ENCODE measurements at regions not wholly inside any gene's neighbourhood (a gene's known extent, or its start where the extent isn't known, plus 50 kb on each side); places are given as distances from the start of the nearest gene placed in this dataset.

DNA sequence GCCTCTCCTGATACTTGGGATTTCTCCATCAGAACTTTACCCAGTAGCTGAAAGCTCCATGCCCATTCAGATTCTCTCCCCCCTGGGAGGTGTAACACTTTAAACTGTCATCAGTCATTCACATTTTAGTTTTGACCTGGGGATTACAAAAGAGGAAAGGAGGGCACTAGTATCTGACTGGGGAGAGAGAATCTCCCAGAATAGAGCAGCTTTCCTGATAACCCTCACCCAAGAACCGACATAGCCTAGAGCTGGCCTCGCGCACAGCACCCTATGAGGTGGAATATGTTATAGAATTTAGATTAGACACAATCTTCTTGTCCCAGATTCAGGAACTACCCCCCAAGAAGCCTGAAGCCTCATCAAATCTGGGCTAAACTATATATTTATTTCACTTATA is 950.2 kb upstream of the TENM3 start:
- Histone ChIP-seq H3K9ac (ENCODE audit: low read length) (no peak overlapping the region), H3K36me3 (ENCODE audit: control insufficient read depth, insufficient read depth, low read length) (no peaks in the 10 kb centered on the region), H3K27me3 (ENCODE audit: control insufficient read depth, insufficient read depth, low read length) (no peaks in the 10 kb centered on the region), H3K27ac (ENCODE audit: low read depth, low read length) (no peak overlapping the region), H3K4me3 (ENCODE audit: low read length) (no peak overlapping the region), H3K4me1 (ENCODE audit: control insufficient read depth, insufficient read depth, low read length) (no peaks in the 10 kb centered on the region)

DNA sequence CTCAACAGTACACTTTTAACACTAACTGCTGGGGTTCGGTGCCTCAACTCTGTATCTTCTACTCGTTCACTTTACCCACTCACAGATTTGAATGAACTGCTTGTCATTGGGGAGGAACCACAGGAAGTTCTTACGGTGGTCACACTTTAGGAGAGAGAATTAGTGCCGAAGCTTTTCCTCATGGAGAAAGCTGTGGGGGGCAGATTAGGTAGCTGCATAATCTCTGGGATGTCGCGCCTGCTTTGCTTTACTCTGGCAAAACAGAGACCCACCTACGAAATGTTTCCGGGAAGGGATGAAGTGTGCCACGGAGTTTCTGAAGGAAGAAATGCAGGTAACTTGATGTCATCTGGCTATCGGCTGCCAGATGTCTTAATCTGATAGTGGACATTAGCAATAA is 949.7 kb upstream of the TENM3 start:
- Histone ChIP-seq H3K4me3 (ENCODE audit: low read length) (no peak overlapping the region), H3K9ac (ENCODE audit: low read length) (no peak overlapping the region), H3K36me3 (ENCODE audit: control insufficient read depth, insufficient read depth, low read length) (no peaks in the 10 kb centered on the region), H3K27ac (ENCODE audit: low read depth, low read length) (no peak overlapping the region), H3K27me3 (ENCODE audit: control insufficient read depth, insufficient read depth, low read length) (no peaks in the 10 kb centered on the region), H3K4me1 (ENCODE audit: control insufficient read depth, insufficient read depth, low read length) (no peaks in the 10 kb centered on the region)

DNA sequence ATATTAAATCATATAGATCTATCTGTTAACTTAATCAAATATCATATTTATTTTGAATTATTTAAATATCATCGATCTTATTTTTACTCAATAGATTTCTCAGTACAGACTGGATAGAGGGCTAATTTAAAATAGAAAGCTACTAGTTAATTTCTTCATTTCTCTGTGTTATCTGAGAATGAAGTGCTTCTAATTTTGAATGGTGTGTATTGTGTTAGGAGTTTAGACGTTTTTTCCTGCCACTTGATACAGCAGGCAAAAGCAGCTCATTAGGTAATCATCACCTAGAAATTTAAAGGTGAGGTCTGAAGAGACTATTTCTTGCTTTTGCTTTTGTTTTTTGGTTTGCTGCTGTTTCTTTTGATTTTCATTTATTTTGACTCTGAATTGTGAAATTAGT is 948.8 kb upstream of the TENM3 start:
- no peak overlapping the region for H3K4me3 ChIP-seq (ENCODE audit: low read length)
- H3K4me1 ChIP-seq (ENCODE audit: control insufficient read depth, insufficient read depth, low read length), result no peaks in the 10 kb centered on the region
- no peak overlapping the region for H3K27ac ChIP-seq (ENCODE audit: low read depth, low read length)
- no peak overlapping the region for H3K9ac ChIP-seq (ENCODE audit: low read length)
- no peaks in the 10 kb centered on the region for H3K36me3 ChIP-seq (ENCODE audit: control insufficient read depth, insufficient read depth, low read length)
- no peaks in the 10 kb centered on the region for H3K27me3 ChIP-seq (ENCODE audit: control insufficient read depth, insufficient read depth, low read length)

DNA sequence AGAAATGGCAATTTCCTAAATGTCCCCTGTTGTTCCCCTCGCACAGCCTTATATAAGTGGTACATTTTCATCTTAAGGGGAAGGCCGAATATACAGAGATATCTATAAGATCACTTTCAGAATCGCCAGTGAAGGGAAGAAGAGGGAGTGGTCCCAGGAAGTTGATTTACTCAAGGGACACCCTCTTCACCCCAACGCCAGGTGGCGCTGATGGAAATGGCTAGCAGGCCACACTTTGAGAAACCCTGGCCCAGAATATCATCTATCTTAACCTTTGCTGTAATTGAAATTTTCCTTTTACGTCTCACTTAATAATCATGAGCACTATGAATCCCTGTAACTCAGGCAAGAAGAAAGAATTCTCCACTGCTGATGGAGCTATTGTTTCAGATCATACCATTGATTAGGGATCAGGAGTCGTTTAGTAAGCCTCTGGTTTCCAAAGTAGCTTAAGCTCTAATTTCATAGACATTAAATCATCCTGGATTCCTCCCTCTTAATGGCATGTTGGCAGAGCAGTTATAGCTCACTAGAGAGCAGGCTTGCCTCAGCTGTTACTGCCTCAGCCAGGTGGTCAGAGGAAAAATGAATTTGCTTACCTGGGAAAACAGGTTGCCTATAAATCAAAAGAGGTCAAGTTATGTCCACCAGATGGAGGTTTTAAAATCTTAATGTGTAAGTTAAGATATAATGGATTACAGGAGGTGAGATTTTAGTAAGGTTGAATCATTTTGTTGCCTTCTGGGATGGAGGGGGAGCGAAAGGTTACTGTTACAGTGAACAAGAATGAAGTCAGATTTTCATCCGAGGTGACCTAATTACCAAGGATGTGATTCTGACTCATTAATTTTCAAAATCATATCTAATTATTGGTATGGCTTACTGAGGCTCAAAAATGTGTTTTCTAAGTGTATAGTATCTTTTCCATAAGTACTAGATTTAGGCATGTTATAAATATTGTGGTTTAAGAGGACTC is 941.2 kb upstream of the TENM3 start:
- Histone ChIP-seq H3K36me3 (ENCODE audit: control insufficient read depth, insufficient read depth, low read length) (no peaks in the 10 kb centered on the region), H3K9ac (ENCODE audit: low read length) (no peak overlapping the region), H3K4me1 (ENCODE audit: control insufficient read depth, insufficient read depth, low read length) (no peaks in the 10 kb centered on the region), H3K27me3 (ENCODE audit: control insufficient read depth, insufficient read depth, low read length) (no peaks in the 10 kb centered on the region), H3K4me3 (ENCODE audit: low read length) (no peak overlapping the region), H3K27ac (ENCODE audit: low read depth, low read length) (no peak overlapping the region)

DNA sequence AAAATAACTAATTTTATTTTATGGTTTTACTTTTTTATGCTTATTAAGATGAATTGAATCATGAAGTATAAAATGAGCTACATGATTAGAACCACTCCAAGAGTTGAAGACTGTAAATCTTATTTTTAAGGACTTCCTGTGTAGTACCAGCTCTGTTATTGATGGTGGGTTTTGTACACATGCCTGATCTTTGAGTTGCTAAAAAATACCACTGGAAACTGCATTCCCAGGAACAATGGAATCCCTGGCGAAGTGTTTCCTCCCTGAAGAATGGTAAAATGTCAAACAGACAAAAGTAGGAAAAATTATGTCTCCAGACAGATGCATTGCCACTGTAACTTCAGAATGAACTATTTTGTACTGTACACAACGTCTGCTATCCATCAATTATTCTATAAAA is 935.4 kb upstream of the TENM3 start:
- no peak overlapping the region for H3K4me3 ChIP-seq (ENCODE audit: low read length)
- H3K9ac ChIP-seq (ENCODE audit: low read length), result no peak overlapping the region
- no peaks in the 10 kb centered on the region for H3K4me1 ChIP-seq (ENCODE audit: control insufficient read depth, insufficient read depth, low read length)
- H3K27ac ChIP-seq (ENCODE audit: low read depth, low read length), result no peak overlapping the region
- no peaks in the 10 kb centered on the region for H3K27me3 ChIP-seq (ENCODE audit: control insufficient read depth, insufficient read depth, low read length)
- H3K36me3 ChIP-seq (ENCODE audit: control insufficient read depth, insufficient read depth, low read length), result no peaks in the 10 kb centered on the region

DNA sequence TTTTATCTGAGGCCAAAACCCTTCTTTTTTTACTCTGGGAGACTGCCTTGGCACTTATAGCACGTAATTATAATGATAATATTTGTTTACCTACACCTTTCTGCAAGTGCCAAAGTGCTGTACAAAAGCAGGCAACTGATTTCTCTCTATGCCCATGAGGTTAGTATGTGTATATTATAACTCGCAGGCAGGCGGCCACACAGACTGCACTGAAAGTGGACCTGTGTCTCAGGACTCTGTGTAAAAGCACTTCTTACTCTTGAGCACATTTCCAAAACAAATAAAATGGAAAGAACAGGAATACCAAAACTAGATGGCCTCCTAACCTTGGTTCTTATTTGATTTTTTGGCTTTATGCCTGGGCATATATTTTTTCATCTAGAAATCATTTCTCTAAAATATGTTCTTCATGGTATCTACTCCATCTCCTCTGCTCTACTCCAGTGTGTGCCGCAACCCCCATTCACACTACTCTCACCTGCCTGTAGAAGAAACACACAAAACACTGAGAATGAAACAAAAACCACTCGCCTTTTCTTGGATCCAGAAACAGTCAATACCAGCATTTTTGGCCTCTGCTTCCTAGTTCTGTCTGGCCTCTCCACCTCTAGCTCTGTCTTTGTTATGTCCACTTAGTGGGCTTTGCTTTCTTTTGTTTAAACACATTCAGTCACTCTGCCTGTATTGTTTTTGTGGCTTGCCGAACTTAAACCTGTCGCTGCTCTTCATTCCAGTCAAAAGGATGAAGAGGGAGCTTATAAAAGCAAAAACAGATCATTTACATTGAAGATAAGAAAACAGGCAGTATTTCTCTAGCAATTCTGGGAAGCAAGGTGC is 934.5 kb upstream of the TENM3 start:
- no peaks in the 10 kb centered on the region for H3K27me3 ChIP-seq (ENCODE audit: control insufficient read depth, insufficient read depth, low read length)
- no peaks in the 10 kb centered on the region for H3K36me3 ChIP-seq (ENCODE audit: control insufficient read depth, insufficient read depth, low read length)
- H3K27ac ChIP-seq (ENCODE audit: low read depth, low read length), result no peak overlapping the region
- H3K4me1 ChIP-seq (ENCODE audit: control insufficient read depth, insufficient read depth, low read length), result no peaks in the 10 kb centered on the region
- no peak overlapping the region for H3K4me3 ChIP-seq (ENCODE audit: low read length)
- no peak overlapping the region for H3K9ac ChIP-seq (ENCODE audit: low read length)

DNA sequence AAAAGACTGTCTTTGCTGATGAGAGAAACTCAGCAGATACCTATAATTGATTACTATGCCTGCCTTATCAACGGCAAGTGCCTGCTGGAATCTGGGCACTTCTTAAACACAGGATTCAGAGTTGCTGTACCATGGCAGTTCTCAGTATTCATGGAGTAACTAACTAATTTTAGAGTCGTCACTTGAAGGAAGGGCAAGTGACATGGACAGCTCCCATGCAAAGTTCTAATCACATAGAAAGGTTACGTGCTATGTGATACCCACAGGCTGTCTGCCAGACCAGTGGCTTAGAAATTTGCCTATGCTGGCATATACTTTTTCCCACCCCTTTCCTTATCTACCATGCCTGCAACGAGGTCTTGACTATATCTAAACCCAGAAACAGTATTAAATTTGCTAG is 931.1 kb upstream of the TENM3 start:
- Histone ChIP-seq H3K4me1 (ENCODE audit: control insufficient read depth, insufficient read depth, low read length) (no peaks in the 10 kb centered on the region), H3K27ac (ENCODE audit: low read depth, low read length) (no peak overlapping the region), H3K4me3 (ENCODE audit: low read length) (no peak overlapping the region), H3K27me3 (ENCODE audit: control insufficient read depth, insufficient read depth, low read length) (no peaks in the 10 kb centered on the region), H3K36me3 (ENCODE audit: control insufficient read depth, insufficient read depth, low read length) (no peaks in the 10 kb centered on the region), H3K9ac (ENCODE audit: low read length) (no peak overlapping the region)

DNA sequence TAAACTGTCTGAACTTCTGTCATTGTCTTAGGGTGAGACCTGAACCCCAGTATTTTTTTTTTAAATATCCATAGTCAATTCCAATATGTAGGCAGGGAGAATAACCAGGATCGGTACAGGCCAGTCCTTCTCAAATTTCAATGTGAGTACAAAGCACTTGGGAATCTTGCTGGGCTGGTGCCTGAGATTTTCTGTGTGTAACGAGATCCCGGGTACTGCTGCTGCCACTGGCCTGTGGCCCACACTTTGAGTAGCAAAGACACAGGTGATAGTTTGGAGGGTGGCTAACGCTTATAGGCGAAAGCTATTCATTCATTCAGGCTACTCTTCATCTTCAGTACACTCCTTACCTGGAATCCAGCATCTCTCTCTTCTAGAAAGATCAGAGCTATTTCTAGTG is 923.6 kb upstream of the TENM3 start:
- no peak overlapping the region for H3K9ac ChIP-seq (ENCODE audit: low read length)
- no peaks in the 10 kb centered on the region for H3K4me1 ChIP-seq (ENCODE audit: control insufficient read depth, insufficient read depth, low read length)
- no peaks in the 10 kb centered on the region for H3K27me3 ChIP-seq (ENCODE audit: control insufficient read depth, insufficient read depth, low read length)
- H3K36me3 ChIP-seq (ENCODE audit: control insufficient read depth, insufficient read depth, low read length), result no peaks in the 10 kb centered on the region
- H3K4me3 ChIP-seq (ENCODE audit: low read length), result no peak overlapping the region
- no peak overlapping the region for H3K27ac ChIP-seq (ENCODE audit: low read depth, low read length)

DNA sequence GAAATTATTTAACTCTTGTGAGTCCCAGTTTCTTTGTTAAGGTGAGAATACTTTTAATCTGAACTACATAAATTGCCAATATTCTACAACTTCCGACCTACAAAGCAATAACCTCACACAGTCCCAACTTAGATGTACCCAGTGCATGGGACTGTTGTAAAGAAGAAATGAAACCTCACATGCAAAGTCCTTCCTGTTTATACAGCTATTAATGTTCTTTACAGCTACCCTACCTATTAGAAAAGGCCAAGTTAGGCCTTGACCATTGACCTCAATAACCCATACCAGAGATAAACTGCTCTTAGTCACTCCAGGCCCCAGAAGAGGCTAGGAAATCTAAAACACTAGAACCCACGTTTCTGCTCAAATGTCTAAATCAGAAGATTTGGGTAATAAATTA is 920.1 kb upstream of the TENM3 start:
- Histone ChIP-seq H3K27me3 (ENCODE audit: control insufficient read depth, insufficient read depth, low read length) (no peaks in the 10 kb centered on the region), H3K4me1 (ENCODE audit: control insufficient read depth, insufficient read depth, low read length) (no peaks in the 10 kb centered on the region), H3K9ac (ENCODE audit: low read length) (no peak overlapping the region), H3K4me3 (ENCODE audit: low read length) (no peak overlapping the region), H3K36me3 (ENCODE audit: control insufficient read depth, insufficient read depth, low read length) (no peaks in the 10 kb centered on the region), H3K27ac (ENCODE audit: low read depth, low read length) (no peak overlapping the region)

DNA sequence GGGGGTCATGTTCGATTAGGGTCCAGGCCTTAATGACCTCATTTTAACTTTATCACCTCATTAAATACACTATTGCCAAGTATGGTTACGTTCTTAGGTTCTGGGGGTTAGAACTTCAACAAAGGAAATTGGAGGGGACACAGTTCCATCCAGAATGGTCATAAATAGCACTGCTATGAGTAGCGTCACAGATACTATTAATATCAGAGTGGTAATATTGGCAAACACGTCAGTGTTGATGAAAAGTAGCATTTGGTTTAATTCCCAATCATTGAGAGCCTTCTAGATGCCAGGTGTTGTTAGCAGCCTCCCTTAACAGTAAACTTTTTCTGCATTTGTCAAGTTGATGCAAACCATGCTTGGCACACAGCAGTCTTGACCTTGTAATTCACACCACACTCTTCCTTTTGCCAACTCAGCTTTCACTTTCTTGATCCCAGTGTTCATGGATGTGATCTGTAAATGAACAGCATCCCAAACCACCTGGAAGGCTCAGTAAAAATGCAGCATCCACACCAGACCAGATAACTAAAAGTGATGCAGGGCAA is 912.5 kb upstream of the TENM3 start:
- Histone ChIP-seq H3K9ac (ENCODE audit: low read length) (no peak overlapping the region), H3K27ac (ENCODE audit: low read depth, low read length) (no peak overlapping the region), H3K4me3 (ENCODE audit: low read length) (no peak overlapping the region), H3K4me1 (ENCODE audit: control insufficient read depth, insufficient read depth, low read length) (no peaks in the 10 kb centered on the region), H3K27me3 (ENCODE audit: control insufficient read depth, insufficient read depth, low read length) (no peaks in the 10 kb centered on the region), H3K36me3 (ENCODE audit: control insufficient read depth, insufficient read depth, low read length) (no peaks in the 10 kb centered on the region)

DNA sequence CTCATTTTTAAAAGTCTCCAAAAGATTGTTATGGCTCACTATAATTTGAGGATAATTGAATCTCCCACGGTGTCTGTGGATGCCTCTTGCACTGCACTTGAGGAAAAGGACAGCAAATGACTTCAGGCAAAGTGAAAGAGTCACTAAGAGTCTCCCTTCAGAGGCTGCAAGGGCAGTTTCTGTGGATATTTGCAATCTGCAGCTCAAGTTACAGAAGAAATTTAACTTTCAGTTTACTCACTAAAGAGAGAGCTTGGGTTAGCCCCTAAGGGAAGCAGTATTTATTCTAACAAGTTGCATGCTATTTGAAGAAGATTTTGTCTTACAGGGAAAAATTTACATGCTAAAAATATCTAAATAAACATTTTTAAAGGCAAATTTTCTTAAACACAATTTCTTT is 912.0 kb upstream of the TENM3 start:
- Histone ChIP-seq H3K36me3 (ENCODE audit: control insufficient read depth, insufficient read depth, low read length) (no peaks in the 10 kb centered on the region), H3K27me3 (ENCODE audit: control insufficient read depth, insufficient read depth, low read length) (no peaks in the 10 kb centered on the region), H3K9ac (ENCODE audit: low read length) (no peak overlapping the region), H3K4me3 (ENCODE audit: low read length) (no peak overlapping the region), H3K4me1 (ENCODE audit: control insufficient read depth, insufficient read depth, low read length) (no peaks in the 10 kb centered on the region), H3K27ac (ENCODE audit: low read depth, low read length) (no peak overlapping the region)

DNA sequence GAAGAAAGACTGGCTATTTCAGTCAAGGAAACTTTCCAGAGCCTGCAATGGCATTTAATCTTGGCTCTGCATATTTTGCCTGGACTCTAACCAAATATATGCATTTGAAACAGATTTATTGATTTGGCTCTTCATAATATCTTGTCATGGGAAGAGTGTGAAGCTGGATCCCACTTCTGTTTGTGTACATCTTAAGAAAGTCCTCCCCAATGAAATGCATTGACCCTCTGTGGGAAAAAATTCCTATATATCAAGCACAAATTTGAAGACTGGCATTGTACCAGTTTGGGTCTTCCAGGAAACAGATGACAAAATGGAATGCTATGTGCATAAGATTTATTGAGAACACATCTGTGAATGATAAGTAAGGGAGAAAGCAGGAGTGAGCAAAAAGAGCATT is 897.3 kb upstream of the TENM3 start:
- Histone ChIP-seq H3K4me3 (ENCODE audit: low read length) (no peak overlapping the region), H3K27ac (ENCODE audit: low read depth, low read length) (no peak overlapping the region), H3K36me3 (ENCODE audit: control insufficient read depth, insufficient read depth, low read length) (no peaks in the 10 kb centered on the region), H3K27me3 (ENCODE audit: control insufficient read depth, insufficient read depth, low read length) (no peaks in the 10 kb centered on the region), H3K9ac (ENCODE audit: low read length) (no peak overlapping the region), H3K4me1 (ENCODE audit: control insufficient read depth, insufficient read depth, low read length) (no peaks in the 10 kb centered on the region)
